OCI-M2 (cell line): ENCODE measurements at regions not wholly inside any gene's neighbourhood (a gene's known extent, or its start where the extent isn't known, plus 50 kb on each side); places are given as distances from the start of the nearest gene placed in this dataset.

Experiments used
- DNase-seq: peaks from one replicate; lab custom pipeline; 2025; ENCODE audit not compliant: unreplicated experiment; lab: John Stamatoyannopoulos, UW

DNA sequence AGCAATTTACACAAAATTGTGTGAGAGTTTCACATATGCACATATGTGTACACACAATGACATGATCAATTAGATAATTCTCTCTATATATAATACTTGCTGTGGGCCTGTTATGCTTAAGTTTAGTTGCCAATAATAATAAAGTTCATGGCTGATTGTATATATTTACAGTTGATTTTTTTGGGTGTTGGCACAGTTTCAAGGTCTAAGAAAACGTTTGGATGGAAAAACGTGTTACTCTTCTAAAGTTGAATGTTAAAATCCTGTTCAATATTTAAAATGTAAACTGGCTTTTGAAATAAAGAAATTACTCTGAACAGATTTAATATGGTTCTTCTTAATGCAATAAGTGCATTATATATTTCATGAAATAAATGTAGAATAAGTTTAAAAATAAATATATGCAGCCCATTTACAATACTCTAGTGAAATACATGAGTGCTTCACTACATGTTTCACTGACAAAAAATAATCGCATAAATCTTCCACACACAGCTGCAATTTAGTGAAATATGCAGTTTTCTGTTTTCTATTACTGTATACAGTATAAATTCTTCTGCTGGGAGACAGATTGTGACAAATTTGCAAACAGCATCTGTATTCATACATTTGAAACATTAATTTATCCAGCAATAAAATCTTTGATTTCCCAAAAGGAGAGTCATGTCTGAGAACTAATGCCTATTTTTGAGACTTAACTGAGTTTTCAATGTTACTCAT lies 586.9 kb upstream of the KLHL1 start:
- DNase-seq: no peak

DNA sequence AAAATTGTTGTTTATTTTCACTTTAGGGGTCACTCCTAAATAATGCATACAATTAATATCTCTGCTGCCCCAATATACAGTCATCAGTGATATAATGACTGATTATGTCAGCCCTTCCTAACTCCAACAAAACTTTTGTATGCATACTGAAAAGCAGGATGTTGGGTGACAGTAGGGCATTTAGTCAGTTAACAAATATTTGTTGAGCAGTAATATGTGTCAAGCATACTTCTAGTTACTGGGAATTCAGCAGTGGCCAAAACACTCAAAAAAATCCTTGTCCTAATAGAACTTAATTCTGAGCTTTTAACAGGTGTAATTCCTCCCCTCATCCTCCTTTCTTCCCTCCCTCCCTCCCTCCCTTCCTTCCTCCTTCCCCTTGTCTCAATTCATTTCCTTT lies 560.7 kb upstream of the KLHL1 start:
- no peak for DNase-seq

DNA sequence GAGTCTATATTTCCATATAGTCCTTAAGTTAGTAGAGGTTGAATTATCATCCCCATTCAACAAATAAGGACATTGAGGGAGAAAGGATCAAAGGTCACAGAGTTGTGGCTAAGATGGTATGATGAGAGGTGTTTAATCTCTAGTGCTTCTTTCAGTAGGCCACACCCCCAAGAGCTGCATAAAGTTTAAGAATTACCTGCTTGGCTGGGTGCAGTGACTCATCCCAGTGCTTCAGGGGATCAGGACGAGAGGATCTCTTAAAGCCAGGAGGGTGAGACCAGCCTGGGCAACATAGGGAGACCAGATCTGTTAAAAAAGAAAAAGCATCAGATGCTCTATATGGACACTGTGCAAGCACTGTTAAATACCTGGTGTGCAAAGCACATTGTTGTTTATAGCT lies 560.0 kb upstream of the KLHL1 start:
- no peak for DNase-seq

DNA sequence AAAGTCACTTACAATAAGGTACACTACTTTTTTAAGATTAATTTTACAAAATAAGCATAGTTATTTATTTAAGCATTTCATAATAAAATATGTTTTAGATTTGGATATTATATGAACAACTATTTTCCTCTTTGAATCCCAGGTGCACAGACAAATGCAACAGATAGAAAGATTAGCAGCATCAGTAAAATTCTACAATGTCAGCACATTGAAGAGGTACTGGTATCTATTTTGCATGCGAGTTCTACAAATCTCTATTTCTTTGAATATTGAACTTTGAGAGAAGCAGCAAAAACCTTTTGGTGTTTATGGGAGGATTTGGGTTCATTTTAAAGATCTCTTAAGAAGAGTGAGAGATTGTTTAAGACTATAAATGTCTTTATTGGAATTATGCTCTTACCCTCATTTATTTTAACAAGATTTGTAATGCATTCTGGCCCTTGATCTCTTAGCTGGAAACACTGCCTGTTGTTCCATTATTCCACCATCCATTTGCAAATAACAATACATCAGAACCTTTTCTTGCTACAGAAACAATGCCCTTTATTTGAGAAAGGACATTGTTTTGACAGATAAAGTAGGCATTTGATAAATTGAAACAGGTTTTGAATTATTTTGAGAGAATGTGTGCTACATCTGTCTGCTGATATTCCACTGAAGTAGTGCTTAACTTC lies 558.8 kb upstream of the KLHL1 start:
- DNase-seq: no peak

DNA sequence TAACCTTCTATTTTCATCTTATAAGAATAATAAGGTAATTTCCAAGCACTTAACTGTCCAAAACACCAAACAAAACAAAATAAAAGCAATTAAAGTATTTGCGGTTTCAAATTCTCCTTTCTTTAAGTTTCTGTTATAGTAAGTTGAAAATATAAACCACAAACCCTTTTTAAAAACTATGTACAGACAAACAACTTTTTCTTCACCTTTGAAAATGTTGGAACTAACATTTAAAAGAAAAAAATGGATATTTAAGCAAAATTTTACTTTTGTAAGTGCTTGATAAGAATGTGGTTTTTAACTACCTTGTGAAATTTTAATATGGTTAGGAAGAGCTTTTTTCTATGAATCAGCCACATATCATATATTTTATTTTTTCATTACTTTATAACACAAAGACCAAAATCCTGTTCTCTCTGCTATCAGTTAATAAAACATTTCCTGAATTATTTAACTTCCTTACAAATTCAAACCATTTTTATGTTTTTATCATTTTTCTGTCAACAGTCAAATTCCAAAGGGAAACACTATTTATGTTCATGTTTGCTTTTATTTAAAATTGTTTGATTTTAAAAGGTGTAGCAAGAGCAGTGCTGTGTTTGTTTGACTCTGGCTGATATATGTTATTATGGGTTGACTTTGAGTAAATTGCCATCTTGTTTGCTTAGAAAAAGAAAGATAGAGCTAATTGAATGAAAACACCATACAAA lies 554.1 kb upstream of the KLHL1 start:
- no peak for DNase-seq

DNA sequence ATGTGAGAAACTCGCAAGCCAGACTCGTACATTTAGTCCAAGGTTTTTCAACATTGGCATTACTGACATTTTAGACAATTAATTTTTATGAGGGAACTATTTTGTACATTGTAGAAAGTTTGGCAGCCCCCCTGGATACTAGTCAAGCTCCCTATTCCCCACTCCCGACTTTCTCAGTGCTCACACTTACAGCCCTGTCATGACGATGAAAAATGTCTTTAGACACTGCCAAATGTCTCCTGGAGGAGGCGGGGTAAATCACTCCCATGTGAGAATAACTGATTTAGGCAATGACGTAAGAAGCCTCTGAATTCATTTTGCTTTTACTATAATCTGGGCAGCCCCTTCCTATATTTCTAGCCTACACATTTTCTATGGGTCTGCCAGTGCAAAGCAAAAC lies 535.8 kb upstream of the KLHL1 start:
- DNase-seq: no peak

DNA sequence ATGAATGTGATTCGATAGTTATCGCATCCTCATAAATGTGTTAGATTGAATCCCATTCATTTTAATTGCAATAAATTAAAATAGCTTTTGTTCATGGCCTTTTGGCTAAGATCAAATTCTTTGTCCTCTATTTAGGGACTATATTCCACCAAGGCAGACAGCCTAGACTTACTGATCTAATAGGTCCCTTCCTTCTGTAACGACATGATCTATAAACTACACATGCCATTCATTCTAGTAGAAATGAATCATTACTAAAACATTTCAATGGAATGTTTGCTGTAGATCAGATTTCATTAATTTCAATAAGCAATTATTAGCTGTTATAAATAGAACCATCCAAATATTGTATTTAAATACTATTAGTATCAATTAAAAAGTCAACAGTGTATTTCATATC lies 526.6 kb upstream of the KLHL1 start:
- no peak for DNase-seq

DNA sequence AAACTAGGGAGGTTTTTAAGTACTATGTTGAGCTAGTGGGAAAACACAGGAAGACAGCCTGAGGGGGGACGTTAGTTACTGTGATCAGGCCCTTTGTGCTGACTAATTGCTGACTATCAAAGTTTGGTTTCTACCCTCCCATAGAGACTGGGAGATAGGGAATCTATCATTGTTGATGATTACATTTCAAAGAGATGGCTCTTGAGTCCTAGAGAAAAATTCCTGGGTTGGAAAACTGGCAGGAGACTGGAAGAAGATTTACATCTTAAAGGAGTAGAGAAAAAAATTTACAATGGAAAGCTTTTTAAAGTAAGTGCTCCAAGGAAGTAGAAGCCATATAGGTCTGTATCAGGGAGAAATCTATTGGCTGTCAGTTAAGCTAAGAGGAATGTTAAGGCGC lies 522.0 kb upstream of the KLHL1 start:
- DNase-seq: no peak

DNA sequence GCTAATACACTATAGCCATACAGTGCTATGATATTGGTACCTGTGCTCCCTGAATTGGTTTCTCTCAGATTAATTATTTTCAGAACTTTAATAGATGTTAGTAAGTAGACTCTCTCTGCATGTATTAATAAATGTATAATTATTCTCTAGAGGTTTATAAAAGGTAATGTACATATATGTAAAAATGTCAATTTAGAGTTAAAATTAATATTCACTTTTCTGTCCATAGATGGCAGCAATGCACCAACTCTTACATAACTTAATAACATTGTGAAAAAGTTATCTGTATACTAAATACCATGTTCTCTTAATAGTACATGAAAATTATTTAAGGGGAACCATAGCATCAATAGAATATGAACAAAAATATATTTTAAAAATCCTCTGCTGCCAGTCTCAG lies 515.0 kb upstream of the KLHL1 start:
- DNase-seq: no peak

DNA sequence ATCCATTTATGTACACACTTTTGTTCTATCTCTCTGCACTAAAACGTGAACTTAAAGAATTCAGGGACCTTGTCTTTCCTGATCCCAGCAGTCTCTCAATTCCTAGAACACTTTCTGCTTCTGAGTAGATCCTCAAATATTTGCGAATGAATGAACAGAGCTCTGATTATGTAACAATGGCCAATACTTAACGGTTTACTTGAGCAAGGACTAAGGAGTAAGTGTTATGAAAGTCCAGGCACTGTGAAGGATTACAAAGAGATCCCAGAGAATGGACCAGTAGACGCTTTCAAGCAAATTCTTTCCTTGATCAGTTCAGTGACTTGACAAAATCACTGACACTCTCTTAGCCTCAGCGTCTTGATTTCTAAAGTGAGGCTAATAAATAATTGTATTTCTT lies 514.5 kb upstream of the KLHL1 start:
- no peak for DNase-seq

DNA sequence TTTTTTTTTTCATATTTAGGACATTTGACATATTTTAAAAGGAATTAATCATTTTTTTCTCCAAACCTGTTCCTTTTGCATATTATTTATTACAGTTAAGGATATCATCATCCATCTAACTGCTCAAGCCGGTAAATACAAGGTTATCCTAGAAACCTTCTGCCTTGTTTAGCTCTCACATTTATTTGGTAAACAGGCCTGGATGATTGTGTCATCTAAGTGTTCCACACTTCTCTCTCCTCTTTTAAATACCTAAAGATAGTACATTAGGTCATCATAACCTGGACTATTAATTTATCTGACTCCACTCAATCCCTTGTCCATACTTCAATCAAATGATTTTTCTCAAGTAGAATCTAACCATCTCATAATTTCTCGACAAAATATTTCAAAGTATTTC lies 511.7 kb upstream of the KLHL1 start:
- no peak for DNase-seq

DNA sequence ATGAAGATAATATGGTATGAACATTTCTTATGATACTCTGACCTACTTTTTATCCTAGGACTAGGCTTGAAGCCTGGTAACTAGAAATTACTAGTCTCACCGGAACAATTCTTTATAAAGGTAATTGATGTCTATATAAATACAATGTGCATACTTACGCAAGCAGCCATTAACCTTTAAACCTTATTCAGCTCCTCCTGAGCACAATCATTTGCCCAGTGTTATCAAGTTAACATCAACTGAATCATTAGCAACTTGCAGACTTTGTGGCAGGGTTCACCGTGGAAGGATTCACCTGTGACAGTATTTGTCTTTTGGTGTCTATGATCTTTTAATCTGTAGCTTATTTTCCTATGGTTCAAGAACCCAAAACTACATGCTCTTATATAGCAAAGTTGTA lies 508.6 kb upstream of the KLHL1 start:
- no peak for DNase-seq

DNA sequence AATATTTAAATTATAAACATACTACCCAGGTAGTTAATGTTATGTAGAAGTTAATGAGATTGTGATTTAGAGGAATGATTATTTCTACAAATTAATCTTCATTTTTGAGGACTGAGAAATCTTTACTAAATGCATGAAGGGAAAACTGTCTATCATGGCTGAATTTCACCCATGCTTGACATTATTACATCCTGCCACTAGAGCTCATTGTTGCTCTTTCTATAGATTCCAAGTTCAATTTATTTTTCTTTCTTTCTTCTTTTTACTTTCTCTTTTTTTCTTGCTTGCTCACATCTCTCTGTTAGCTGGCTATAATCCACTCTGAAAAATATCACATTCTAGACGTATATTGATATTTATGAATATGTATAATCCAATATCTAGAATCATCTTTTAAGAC lies 505.0 kb upstream of the KLHL1 start:
- no peak for DNase-seq

DNA sequence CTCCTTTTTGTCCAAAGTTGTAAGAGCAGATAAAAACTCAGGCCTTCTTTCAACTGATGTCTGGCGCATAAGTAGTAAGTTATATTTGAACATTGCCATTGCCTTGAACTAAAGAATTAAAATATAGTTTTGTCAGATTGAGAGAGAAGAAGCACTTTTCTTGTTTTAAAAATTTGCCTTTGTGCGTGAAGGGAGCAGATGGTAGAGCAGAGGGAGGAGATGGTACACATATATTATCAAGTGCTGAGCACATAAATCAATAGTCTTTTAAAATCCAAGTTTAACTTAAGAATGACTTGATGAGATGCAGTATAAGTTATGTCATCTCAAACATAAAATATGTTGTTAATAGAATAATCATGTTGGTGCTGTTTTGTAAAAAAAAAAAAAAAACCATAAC lies 504.6 kb upstream of the KLHL1 start:
- no peak for DNase-seq

DNA sequence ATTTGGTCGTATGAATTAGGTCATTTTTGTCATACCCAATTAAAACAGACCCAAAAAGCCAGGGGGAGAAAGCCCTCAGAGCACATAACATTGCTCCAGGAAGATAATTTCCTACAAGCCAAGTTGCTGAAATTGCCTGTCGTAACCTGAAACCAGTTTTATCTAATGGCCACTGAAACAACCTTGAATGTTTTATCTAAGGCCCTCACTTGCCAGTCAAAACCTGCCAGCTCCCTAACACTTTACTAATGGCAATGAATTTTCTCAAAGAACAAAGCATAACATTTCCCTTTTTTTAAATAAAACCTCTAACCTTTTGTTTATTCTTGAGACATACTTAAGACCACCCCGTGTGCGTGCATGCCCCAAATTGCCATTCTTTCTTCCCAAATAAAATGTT lies 496.2 kb upstream of the KLHL1 start:
- no peak for DNase-seq

DNA sequence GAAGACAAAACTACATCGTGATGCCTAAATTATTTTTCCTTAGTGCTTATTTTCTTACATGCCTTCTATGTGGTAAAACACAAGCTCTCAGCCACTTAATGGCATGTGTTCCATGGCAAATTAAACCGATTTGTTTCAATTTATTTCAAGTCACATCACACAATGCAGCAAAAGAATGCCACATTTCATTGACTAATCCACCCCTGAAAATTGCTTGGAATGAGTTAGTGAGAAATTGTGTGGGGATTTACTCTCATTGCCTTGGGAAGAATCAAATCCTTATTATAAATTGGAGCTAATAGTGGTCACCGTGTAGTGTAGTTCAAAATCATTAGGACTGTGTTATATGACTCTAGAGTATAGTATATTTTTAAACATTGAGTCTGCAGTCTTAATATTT lies 485.5 kb upstream of the KLHL1 start:
- no peak for DNase-seq

DNA sequence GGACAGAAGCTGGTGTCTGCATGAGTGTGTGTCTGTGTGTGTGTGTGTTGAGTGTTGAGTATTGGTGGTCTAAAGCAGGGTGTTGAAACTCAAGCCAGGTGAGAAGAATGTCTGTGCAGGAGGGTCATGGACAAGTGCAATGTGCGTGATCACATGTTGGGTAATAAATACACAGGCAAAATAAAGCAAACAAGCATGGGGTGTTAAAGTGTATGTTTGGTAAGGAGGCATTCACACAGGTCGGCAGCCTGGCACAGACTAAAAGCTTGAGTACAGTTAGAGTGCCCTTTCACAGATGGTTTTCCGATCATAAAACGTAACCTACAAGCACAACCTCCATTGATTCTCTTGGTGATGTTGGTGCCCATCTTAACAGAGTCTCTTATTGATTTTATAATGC lies 476.9 kb upstream of the KLHL1 start:
- DNase-seq: no peak

DNA sequence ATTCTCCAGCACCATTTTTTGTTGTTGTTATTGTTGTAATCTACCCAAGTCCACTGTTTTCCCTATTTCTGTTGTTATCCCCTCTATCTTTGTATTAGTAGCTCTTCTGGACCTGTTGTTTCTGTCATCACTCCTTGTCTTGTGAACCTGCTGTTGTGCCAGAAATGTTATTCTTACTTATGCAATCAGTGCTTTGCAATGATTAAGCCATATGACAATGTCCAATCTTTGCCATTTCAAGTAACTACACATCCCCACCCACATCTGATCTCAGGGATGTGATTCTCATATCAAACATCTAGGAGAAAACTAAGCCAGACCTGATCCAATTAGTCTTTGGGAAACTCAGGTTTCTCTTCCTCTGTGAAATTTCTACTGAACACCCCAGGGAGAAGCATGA lies 472.6 kb upstream of the KLHL1 start:
- no peak for DNase-seq

DNA sequence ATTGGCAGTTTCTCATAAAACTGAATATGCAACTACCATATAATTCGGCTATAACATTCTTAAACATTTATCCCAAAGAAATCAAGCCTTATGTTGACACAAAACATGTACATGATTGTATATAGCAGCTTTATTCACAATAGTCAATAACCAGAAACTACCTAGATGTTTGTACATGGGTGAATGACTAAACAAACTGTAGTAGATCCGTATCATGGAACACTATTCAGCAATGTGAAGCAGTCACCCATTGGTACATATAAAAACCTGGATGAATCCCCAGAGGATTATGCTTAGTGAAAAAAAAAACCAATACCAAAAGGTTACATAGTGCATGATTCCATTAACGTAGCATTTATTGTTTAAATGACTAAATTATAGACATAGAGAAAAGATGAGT lies 471.7 kb upstream of the KLHL1 start:
- DNase-seq: no peak

DNA sequence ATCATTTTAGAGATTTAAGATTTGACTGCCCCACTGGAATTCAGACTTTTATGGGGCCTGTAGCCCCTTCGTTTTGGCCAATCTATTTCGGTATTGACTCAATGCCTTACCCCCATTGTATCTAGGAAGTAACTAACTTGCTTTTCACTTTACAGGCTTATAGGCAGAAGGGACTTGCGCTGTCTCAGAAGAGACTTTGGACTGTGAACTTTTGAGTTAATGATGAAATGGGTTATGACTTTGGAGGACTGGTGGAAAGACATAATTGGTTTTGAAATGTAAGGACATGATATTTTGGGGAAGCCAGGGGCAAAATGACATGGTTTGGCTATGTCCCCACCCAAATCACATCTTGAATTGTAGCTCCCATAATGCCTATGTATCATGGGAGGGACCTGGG lies 463.0 kb upstream of the KLHL1 start:
- no peak for DNase-seq

DNA sequence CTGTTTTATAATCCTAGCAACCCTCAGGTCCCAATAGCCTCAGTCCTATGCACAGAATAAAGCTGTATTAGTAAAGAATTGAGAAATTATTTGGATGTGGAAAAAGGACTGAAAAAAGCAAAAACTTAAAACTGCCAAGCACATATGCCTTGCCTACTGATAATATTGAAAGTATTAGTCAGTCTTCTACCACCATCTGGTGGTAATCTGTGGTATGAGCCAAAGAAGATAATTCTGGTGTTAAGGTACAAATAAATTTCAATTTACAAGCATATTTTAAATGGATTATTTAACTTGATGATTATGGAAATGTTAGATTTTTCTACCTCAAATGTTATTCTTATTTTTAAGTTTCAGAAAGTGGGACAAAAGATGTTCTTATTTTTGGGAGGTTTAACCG lies 460.3 kb upstream of the KLHL1 start:
- DNase-seq: peak; percentile 32

DNA sequence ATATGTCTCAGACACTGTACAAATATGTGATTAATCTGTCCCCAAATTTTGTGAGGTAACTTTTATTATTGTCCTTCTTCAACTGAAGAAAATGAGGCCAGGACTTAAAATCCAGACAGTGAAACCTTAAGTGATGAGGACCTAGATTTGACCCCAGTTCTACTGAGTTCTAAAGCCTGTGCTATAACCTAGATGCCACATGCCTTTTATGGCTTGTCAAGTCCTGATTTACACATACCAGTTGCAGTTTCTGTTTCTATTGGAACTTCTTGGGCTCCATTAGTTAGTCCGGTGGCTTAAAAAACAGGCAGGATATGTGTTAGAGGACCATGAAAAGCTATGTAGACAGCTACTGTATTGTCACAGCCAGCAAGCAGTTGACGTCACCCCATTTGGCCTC lies 436.5 kb upstream of the KLHL1 start:
- DNase-seq: no peak

DNA sequence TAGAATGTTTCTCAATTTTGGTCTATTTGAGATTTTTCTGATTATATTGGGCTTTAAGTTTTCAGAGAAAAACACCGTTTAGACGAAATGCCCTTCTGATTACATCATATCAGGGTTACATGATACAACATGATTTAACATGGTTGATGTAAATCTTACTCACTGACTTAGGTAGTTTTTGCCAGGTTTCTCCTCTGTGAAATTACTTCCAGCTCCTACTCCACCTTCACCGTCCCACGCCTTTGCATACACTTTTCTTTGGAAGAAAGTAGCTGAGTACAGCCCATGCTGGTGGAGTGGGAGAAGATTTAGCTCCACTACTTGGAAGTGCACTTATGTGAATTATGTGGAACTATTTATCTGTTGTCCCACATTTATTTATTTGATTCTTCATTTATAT lies 433.2 kb upstream of the KLHL1 start:
- no peak for DNase-seq
